CD4-positive, alpha-beta T cell (primary cell): ENCODE measurements at regions not wholly inside any gene's neighbourhood (a gene's known extent, or its start where the extent isn't known, plus 50 kb on each side); places are given as distances from the start of the nearest gene placed in this dataset.

Experiments
- ATAC-seq: fragments of 200-7000 bp; cut with Tn5 transposase; one replicate; pipeline ENCODE4 v1.10.0; 2022; ENCODE audit warnings: mild to moderate bottlenecking; ENCODE audit not compliant: poor library complexity
- CTCF ChIA-PET: fragments of 350-600 bp; sonication (Branson Sonifier 250); formaldehyde crosslinking; loops from one replicate; lab custom pipeline; 2021; ENCODE audit warnings: antibody characterized with exemption, inconsistent platforms; lab: Charles Lee
- POLR2A ChIA-PET: fragments of 350-600 bp; sonication (Branson Sonifier 250); formaldehyde crosslinking; loops from one replicate; lab custom pipeline; 2021; ENCODE audit warnings: antibody characterized with exemption, inconsistent platforms; lab: Charles Lee
- DNase-seq, 14 experiments: peaks; one replicate each; pipeline ENCODE4 v3.0.0-alpha.2; 2013 to 2020; ENCODE audit warnings: mixed read lengths in 2 of 14
- H3K27ac ChIP-seq, 2 donors: one replicate each; pipeline versions ENCODE4 v1.5.1 to v1.7.0; 2013; ENCODE audit warnings: low read length in 2 of 2, low read depth in 1 of 2, mild to moderate bottlenecking in 1 of 2
- H3K27me3 ChIP-seq, 2 experiments: 1 replicate in 1 of 2; 2 replicates in 1 of 2; pipeline versions ENCODE4 v1.6.1 to v1.7.0; 2013; ENCODE audit warnings: low read length in 2 of 2, control low read depth in 1 of 2, mild to moderate bottlenecking in 1 of 2, moderate library complexity in 1 of 2; ENCODE audit not compliant: insufficient read depth in 2 of 2, control insufficient read depth in 1 of 2
- H3K36me3 ChIP-seq: one replicate; pipeline ENCODE4 v1.6.1; 2013; ENCODE audit warnings: low read length, control low read depth; ENCODE audit not compliant: insufficient read depth
- H3K4me1 ChIP-seq: one replicate; pipeline ENCODE4 v1.6.1; 2013; ENCODE audit warnings: low read length, control low read depth; ENCODE audit not compliant: insufficient read depth
- H3K4me3 ChIP-seq: one replicate; pipeline ENCODE4 v1.5.1; 2013; ENCODE audit warnings: mild to moderate bottlenecking, low read length, moderate library complexity
- H3K9me3 ChIP-seq, 2 experiments: 1 replicate in 1 of 2; 2 replicates in 1 of 2; pipeline versions ENCODE4 v1.6.1 to v1.7.0; 2013; ENCODE audit warnings: low read length in 2 of 2, mild to moderate bottlenecking in 2 of 2, control low read depth in 1 of 2, moderate library complexity in 1 of 2; ENCODE audit not compliant: control insufficient read depth in 1 of 2, insufficient read depth in 1 of 2
- H3K27ac Mint-ChIP-seq: one replicate; pipeline ENCODE4 v1.8.0; 2020; ENCODE audit warnings: mixed read lengths
- H3K27me3 Mint-ChIP-seq: one replicate; pipeline ENCODE4 v1.8.0; 2021; ENCODE audit warnings: mixed read lengths
- H3K36me3 Mint-ChIP-seq: one replicate; pipeline ENCODE4 v1.8.0; 2021; ENCODE audit warnings: low read depth, mixed read lengths
- H3K4me1 Mint-ChIP-seq: one replicate; pipeline ENCODE4 v1.8.0; 2021; ENCODE audit warnings: low read depth, mixed read lengths
- H3K4me3 Mint-ChIP-seq: one replicate; pipeline ENCODE4 v1.8.0; 2020; ENCODE audit warnings: mild to moderate bottlenecking, mixed read lengths
- H3K9me3 Mint-ChIP-seq: one replicate; pipeline ENCODE4 v1.8.0; 2020; ENCODE audit warnings: mixed read lengths
- intact Hi-C, 2 experiments: fragments of 100-400 bp; cut with DNase I in 1 of 2; cut with micrococcal nuclease in 1 of 2; formaldehyde crosslinking; loops; one replicate each; pipeline versions ENCODE4 v1.15.1 to v1.9.0; 2023 to 2025; cut with DNase I, micrococcal nuclease
- TF ChIP-seq, protein P1 (sequence below): fragments of 200-600 bp; IDR thresholded peaks from one replicate; pipeline ENCODE4 v1.8.0; 2022; ENCODE audit warnings: antibody characterized with exemption, mild to moderate bottlenecking

DNA sequence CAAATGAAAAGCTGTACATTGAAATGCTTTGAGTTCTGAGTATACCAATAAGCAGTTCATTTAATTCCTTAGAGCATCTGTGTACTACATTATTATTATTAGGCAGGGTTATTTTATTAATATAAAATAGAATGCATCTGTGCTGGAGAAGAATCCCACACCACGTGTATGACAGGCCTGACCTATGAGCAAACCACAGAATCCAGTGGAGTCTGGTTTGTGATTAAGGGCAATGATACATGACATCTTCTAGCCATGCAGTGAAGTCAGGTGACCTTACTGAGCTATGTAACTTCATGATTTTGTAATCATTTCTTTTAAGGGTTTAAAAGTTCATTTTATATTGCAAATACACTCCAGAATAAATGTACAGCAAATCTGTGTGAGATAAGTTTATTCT is 1165.0 kb upstream of the TENM3 start:
- peaks cover 0 to 6% of the 10 kb centered on the region in 2 experiments for H3K9me3 ChIP-seq
- H3K27ac ChIP-seq: no peak overlapping the region
- no peak overlapping the region for H3K4me3 ChIP-seq
- DNase-seq: no peak
- TF ChIP-seq, protein P1, sequence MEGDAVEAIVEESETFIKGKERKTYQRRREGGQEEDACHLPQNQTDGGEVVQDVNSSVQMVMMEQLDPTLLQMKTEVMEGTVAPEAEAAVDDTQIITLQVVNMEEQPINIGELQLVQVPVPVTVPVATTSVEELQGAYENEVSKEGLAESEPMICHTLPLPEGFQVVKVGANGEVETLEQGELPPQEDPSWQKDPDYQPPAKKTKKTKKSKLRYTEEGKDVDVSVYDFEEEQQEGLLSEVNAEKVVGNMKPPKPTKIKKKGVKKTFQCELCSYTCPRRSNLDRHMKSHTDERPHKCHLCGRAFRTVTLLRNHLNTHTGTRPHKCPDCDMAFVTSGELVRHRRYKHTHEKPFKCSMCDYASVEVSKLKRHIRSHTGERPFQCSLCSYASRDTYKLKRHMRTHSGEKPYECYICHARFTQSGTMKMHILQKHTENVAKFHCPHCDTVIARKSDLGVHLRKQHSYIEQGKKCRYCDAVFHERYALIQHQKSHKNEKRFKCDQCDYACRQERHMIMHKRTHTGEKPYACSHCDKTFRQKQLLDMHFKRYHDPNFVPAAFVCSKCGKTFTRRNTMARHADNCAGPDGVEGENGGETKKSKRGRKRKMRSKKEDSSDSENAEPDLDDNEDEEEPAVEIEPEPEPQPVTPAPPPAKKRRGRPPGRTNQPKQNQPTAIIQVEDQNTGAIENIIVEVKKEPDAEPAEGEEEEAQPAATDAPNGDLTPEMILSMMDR: no peak
- intact Hi-C loops: no loop called here
- no peak overlapping the region for H3K27ac Mint-ChIP-seq
- POLR2A ChIA-PET: no interaction called here
- no peaks in the 10 kb centered on the region for H3K27me3 ChIP-seq
- H3K36me3 ChIP-seq: no peaks in the 10 kb centered on the region
- H3K27me3 Mint-ChIP-seq: no peaks in the 10 kb centered on the region
- H3K9me3 Mint-ChIP-seq: no peaks in the 10 kb centered on the region
- H3K4me3 Mint-ChIP-seq: no peak overlapping the region
- H3K4me1 ChIP-seq: no peaks in the 10 kb centered on the region
- H3K36me3 Mint-ChIP-seq: no peaks in the 10 kb centered on the region
- CTCF ChIA-PET: no interaction called here
- H3K4me1 Mint-ChIP-seq: no peaks in the 10 kb centered on the region
- ATAC-seq: no peak

DNA sequence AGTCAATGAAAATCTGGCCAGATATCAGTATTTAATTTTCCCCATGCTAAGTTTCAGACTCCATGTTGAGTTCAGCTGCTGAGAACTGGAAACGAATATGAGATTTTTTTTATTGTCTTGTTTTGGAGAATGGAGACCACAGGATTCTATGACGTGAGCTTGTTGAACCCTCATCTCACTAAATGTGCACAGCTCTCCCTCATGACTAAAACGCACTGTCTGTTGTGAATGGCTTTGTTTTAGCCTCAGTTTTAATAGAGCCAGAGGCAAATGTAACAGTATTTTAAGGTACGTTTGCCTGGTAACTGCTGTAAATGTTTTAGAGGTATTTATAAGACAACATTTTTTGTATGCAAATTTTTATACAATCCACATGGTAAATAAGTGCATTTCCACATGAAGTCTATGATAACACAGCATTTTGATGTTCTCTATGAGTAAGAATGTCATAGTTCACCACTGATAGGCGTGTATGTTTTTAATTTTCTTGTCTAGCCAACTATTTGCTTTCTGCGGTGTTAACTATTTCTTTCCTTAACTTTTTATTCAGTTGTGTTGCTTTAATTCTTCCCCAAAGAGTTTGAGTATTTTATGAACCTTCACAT is 1159.3 kb upstream of the TENM3 start:
- DNase-seq: no peak
- TF ChIP-seq, protein P1: no peak

DNA sequence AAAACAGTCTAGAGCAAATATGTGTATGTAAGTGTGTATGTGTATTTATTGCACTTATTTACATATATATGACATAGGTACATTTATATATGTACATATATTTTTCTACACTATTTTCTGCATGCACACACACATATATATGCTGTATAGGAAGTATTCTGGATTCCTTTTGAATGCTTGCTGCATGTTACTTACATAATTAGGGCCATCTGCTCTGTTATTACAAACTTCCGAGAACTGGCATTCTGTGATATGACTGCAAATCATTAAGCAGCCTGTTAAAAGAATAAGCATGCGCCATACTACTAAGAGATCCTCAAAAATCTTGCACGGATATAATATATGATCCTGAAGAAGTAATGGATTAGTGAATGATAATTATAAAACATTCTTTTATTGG is 1157.6 kb upstream of the TENM3 start:
- ChIA-PET POLR2A (no interaction called here), CTCF (no interaction called here)
- Mint-ChIP-seq H3K9me3 (no peaks in the 10 kb centered on the region), H3K4me3 (no peak overlapping the region), H3K36me3 (no peaks in the 10 kb centered on the region), H3K27ac (no peak overlapping the region), H3K27me3 (no peaks in the 10 kb centered on the region), H3K4me1 (no peaks in the 10 kb centered on the region)
- TF ChIP-seq, protein P1: no peak
- Histone ChIP-seq H3K27me3 (no peaks in the 10 kb centered on the region), H3K4me1 (no peaks in the 10 kb centered on the region), H3K27ac (no peak overlapping the region), H3K36me3 (no peaks in the 10 kb centered on the region), H3K9me3 (peaks cover 0 to 6% of the 10 kb centered on the region in 2 experiments), H3K4me3 (no peak overlapping the region)
- DNase-seq: no peak
- intact Hi-C loops: no loop called here
- ATAC-seq: no peak

More for the DNA sequence above, 1159.3 kb upstream of the TENM3 start:
- Histone ChIP-seq H3K9me3 (no peaks in the 10 kb centered on the region), H3K4me3 (no peak overlapping the region), H3K36me3 (no peaks in the 10 kb centered on the region), H3K27me3 (no peaks in the 10 kb centered on the region), H3K4me1 (no peaks in the 10 kb centered on the region), H3K27ac (no peak overlapping the region)
- ChIA-PET POLR2A (no interaction called here), CTCF (no interaction called here)
- no peaks in the 10 kb centered on the region for H3K36me3 Mint-ChIP-seq
- H3K27me3 Mint-ChIP-seq: no peaks in the 10 kb centered on the region
- H3K4me1 Mint-ChIP-seq: no peaks in the 10 kb centered on the region
- no peak for ATAC-seq
- H3K9me3 Mint-ChIP-seq: no peaks in the 10 kb centered on the region
- H3K4me3 Mint-ChIP-seq: no peak overlapping the region
- no peak overlapping the region for H3K27ac Mint-ChIP-seq
- intact Hi-C loops: no loop called here
